DND-41 (cell line): ENCODE measurements at regions not wholly inside any gene's neighbourhood (a gene's known extent, or its start where the extent isn't known, plus 50 kb on each side); places are given as distances from the start of the nearest gene placed in this dataset.

Experiments used
- CTCF ChIP-seq: IDR thresholded peaks from 2 replicates; pipeline ENCODE4 v1.5.1; 2012; ENCODE audit warnings: borderline replicate concordance, low read length, moderate library complexity, mild to moderate bottlenecking; ENCODE audit not compliant: poor library complexity, severe bottlenecking; ENCODE audit errors: extremely low read depth
- EZH2 ChIP-seq: IDR thresholded peaks from 3 replicates; pipeline ENCODE4 v1.6.1; 2012; ENCODE audit warnings: borderline replicate concordance, low read depth, mild to moderate bottlenecking, moderate library complexity, low read length, inconsistent platforms; ENCODE audit not compliant: severe bottlenecking

- no peak for TF ChIP-seq EZH2
- TF ChIP-seq CTCF: no peak
Observed at GRCh38 chr19:30235946-30236345, 136.2 kb upstream of the ZNF536 start.
